GM21360 (cell line): ENCODE measurements at regions not wholly inside any gene's neighbourhood (a gene's known extent, or its start where the extent isn't known, plus 50 kb on each side); places are given as distances from the start of the nearest gene placed in this dataset.

Experiments
- ATAC-seq: cut with Tn5 transposase; IDR thresholded peaks from one replicate; pipeline ENCODE4 v1.9.1; 2021; ENCODE audit warnings: mild to moderate bottlenecking, moderate library complexity; ENCODE audit not compliant: unreplicated experiment

DNA sequence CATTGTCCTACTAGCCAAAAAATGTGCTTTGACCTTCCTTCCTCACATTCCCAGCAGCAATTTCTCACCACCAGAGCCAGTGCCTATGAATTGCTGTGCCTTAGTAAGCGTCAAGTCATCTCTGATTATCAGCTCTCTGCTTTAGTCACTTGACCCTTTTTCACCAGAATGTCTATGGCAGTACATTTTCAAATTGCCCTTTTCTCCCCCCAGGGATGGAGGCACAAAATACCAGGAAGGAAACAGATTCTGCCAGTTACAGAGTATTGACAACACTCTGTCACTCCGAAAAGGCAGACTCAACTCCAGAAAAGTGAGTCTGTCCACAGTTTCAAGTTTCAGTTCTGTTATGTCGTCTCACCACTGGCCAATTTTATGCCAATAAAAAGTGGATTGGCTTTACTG, 167.4 kb downstream of the TNFSF18 start:
- no peak for ATAC-seq

DNA sequence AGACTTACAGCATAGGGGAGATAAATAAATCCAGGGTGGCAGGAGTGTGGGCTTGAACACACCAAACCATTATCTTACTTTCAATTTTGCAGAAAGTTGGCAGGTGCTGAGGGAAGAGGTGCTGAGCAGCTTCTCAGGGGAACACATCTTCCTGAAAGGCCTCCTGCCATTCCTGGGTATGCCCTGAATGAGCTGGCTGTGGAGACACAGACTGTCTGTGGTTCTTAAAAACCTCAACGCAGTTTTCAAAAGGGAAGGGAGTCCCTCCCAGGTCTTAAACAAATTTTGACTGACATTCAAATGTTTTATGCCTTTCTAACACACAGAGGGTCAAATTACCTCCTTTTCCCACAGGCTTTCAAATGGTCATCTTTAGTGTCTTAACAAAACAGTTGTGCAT, 166.9 kb downstream of the TNFSF18 start:
- ATAC-seq, result no peak

DNA sequence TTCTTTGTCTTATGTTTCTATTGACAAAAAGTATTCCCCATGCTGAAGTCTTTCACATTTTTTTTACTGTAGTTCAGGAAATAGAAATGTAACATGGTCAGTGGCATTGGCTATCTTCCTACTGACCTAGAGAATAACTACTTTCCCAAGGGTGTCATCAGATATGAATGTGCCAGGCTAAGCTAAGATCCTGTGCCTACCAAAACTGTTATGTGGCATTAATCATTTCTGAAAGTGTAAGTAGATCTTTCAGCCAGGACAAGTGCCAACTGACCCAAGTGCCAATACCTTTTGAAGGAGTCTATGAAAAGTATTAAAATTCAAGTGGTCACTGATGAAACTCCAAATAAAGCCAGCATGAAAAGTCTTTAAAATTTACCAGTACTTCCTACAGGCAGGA, 165.3 kb downstream of the TNFSF18 start:
- ATAC-seq, result no peak

DNA sequence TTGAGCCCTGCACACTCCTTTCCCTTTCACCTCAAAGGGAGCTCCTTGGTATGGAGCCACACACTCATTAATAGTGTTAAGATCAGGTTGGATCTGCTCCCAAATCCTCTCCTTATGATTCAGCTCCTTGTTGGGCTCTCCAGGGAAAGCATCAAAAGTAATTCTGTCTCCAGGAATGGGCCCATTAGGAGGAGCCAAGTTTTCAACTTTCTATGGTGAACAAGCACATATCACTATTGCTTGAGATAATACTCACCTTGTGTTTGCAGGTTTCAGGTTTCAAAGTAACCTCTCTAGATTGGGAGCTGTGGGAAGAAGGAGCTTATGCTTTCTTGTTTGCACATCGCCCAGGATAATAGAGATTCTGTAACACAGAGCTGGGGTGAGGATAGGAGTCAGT, 164.8 kb downstream of the TNFSF18 start:
- no peak for ATAC-seq

DNA sequence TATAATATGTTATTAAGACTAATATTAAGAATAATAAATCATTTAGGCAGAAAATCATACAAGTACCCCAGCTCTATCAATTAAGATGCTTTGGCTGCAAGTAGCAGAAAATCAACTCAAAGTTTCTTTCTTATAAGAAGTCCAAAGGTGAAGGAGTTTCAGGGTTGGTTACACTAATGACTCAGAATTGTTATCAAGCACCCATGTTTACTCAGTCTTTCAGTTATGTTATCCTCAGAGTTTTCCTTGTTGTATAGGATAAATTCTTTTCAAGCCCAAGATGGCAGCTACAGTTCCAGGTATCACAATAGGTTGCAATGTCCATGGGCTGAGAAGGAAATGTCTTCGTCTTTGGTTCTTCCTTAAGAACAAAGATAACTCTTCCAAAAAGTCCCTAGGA, 163.6 kb downstream of the TNFSF18 start:
- ATAC-seq, result no peak

DNA sequence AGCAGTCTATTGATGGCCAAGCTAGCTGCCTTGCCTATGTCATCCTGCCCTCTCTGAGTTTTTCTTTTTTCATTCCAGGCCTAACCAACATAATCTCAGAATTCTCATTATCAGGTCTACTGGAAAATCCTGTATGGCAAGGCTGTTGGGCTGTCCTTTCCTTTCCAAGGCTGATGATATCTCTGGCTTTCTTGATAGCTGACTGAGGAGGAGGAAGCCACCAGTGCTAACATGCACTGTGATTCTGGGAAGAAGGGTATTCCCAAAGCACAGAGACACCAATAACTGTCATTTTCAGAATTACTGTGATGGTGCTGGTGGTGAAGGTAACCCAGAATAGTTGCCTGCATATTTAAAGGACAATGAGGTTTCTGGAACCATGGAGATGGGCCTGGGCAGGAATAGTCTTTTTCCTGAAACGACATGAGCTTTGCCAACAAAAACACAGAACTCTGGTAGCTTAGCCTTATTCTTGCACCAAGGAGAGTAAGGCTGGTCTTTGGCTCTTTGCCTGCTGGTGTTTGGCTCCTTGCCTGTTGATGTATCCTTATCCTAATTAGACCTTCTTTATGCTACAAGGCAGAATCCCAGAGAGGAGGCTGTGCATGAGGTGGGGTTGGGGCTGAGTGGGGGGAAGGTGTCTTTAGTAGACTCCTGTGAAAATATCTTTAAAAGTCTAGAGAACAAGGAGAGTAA, 157.4 kb downstream of the TNFSF18 start:
- no peak for ATAC-seq

DNA sequence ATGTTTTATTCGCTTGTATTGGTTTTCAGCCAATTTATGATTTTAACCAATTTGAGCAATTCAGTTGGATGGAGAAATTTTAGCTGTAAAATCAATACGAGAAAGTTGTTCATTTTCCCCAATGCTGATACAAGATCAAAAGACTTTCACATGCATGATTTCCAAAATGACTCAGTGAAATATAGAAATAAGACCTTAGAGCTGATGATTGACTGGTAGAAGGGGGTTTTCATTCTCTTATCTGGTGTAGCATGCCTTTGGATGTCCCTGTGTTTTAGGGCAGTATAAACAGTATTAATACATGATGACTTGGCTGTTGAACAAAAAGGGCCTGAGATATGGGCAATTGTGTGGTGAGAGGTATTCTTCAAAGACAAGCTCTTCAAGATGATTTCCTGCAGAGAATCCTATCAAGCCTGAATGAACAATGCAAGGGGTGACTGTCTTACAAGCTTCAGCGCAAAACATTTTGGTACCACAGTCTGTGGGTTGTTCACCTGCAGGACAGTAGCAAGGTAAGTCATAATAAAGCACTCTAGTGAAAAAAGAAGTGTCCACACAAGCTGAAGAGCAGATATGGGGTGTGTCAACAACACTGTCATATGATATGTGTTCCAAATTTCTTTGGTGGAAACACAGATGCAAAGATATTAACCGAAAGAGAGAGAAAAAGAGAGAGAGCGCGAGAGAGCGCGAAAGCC, 156.2 kb downstream of the TNFSF18 start:
- no peak for ATAC-seq

DNA sequence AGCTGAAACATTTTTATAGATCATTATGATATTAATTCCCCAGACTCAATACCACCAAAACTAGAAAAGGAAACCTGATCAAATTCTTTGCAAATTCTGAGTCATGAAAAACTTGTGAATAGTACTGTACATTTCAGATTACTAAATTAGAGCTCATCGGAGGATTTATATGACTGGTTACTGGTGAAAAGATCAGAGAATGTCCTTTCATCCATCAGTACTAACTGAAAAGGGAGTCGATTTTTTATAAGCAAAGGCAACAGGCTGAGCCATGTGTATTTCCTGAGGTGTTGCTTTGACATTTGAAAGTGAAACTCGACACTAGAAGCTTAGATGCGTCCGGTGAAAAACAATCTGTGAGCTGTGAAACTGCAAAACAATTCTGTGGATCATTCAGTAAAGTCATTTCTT, 155.7 kb downstream of the TNFSF18 start:
- no peak for ATAC-seq

DNA sequence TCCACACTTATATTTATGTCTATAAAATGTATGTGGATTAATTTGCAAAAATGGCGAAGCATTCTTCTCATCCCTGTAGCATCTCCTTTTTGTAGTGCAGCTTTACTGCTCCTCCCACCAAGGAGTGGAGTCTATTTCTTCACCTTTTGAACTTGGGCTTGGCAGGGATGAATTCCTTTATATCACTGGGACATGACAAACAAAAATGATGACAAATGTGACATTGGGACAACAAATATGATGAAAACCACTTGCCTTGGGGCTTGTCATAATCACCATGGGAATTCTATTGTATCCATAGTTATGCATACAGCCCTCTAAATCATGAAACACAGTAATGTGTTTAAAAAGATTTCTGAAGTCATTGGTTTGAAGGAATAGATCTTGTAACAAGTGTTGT, 155.0 kb downstream of the TNFSF18 start:
- no peak for ATAC-seq

DNA sequence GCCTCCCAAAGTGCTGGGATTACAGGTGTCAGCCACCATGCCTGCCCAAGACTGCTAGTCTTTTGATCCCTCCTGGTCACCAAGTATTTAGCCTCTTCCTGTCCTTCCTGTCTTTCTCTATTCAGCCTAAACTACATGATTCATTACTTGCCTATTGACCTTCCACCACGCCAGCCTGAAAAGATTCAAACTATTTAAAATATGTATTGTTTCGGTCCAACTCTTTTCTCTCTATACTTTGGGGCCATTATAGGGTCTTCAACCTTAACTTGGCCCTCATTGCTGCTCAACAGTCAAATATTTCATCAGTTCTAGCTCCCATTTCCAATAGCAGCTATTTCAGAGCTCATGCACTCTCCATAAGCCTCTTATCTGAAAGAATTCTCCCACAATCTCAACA, 153.0 kb downstream of the TNFSF18 start:
- no peak for ATAC-seq

DNA sequence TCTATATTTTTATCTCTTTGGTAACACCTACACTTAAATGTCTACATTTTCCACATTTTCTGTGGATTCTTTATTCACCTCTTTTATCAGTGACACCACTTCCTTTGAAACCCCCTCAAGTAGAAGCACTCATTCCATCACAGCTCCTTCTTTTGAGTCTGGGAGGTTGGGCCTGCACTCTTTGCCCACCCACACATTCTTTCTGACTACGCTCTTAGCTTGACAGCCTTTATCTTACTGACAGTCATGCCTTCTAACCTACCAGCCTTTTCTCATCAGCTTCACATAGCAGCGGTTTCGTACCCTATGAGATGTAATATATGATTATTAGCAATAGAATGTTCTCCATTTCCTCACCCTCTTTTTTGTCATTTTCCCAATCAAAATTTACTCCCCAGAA, 151.9 kb downstream of the TNFSF18 start:
- ATAC-seq, result no peak

DNA sequence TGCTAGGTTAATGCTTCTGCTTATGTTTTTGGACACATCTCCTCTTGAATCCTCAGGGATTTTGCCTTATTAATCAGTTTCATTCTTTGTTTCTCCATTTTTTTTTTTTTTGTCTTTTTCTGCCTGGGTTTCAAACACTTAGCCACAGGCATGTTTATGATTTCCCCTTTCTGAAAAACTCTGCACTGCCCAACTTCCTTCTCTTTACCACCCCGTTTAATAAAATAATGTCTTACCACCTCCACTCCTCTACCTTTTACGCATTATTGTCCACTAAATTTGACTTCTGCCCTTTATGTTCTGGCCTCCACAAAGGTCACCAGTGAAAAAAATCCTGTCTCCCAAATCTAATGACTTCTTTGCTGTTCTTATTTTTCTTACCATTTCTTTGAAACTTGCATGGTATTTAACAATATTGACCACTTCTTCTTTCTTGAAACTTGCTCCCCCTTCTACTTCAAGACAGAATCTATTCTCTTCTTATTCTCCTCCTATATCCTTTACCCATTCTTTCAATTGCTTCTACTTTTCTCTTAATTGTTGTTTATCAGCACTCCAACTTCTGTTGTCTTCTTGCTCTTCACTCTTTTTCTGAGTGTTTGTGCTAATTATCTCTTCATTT, 150.3 kb downstream of the TNFSF18 start:
- no peak for ATAC-seq

DNA sequence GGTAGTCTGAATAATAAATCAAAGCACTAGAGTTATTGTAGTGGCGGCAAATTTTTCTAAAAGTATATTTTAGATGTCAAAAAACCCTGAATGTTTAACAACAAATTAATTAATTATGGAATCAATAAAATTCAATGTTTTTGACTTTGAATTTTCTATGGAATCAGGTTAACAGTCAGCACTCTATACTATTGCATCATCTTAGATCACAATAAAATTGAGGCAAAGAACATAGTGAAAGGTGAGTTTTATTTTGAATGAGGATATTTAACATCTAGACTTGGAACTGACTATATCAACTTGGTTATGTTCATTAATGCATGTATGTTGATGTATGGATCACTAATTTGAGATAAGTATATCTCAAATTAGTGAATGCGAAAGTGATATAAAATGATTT, 148.5 kb downstream of the TNFSF18 start:
- ATAC-seq, result no peak

DNA sequence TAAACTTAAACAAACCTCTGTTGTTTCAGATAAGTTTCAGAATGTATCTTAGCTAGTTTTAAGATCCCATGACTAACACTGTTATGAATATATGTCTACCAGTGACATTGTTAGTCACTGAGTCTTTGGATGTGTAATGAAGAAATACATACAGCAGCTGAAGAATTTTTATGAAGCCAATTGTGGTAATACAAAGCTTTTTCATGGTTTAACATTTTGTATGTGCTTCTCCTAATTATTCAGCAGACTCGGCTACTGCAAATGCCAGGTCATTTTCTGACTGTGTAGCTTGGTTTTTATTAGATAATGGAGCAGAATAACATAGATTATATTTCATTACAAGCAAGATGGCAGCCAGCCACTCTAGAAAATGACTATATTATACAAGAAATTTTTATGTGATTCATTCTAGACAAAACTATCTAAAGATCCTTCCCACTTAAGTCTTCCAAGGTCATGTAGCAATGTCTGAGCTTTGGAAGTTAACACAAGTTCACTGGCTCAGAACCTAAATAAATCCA, 147.8 kb downstream of the TNFSF18 start:
- no peak for ATAC-seq

DNA sequence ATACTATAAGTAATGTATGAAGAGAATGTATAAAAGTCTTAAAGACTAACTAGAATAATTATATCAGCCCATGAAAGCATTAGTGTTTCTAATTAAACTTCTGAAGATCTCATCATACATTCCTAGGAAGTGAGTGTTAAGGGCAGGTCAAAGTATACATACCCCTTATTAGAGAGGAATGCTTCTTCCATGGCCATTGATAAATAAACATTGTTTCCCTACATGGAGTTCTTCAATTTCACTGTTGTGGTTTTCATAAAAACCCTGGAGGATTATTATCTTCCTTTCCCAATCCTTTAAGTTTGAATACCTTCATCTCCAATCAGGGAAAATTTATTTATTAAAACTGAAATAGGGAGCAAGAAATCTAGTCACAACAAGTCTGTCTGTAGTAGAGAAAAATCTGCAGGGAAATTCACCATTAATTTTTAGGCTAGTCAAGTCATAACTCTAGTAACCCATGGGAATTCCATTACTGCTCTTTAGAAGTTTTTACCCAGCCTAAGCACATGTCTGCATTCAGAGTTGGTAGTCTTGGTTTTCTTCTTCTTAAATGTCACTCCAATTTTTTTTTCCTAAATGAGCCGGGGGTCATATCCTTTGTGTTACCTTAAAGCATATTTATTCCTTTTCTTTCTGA, 147.0 kb downstream of the TNFSF18 start:
- no peak for ATAC-seq

DNA sequence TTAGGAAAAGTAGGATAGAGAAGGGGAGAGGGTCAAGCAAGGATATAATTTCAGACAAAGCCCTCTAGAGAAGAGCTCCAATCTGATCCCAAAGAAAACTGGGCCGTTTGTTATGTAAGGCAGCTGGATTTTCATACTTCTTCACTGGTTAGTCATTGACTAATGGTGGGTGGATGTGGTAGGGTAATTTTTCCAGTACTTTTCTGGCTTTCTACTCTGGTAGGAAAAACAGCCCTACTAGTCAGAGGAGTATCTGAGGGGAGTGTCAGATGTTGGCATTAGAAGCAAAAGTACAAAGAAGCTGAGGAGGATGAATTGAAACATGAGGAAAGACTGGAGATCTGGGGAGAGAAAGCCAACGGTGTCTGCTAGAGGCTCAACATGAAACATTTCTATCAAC, 145.3 kb downstream of the TNFSF18 start:
- no peak for ATAC-seq

DNA sequence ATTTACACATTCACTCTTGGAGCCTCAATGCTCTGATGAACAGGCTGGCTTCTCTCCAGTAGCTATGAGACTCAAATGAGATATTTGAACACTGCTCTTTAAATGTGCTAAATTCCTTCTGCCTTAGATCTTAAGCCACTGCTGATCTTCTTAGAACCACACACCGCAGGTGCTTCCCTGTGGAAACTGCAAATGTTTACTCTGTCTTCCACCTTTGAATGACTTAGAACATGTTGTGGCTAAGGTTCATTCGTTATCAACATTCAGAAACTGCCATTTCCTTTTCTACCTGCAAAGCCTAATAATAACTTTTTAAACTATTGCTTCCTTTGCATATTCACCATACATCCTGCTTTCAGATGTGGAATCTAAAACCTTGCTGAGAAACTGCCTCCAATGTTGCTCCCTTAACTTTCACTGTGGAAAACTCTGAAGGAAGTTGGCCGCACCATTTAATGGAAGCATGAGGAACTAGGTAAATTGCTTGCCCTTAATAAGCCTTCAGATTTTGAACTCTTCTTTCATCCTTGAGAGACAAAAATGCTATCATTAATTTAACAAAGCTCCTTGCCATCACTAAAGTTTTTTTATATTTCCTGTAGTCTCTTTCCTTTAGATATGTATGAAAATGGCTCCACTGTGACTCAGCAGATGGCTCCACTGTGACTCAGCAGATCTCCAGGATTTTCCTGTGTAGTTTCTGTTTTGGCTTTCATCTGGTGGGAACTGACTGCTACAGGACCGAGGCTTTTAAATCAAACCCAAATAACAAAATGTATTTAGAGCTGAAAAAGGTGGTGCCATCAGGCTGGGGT, 143.8 kb downstream of the TNFSF18 start:
- no peak for ATAC-seq

DNA sequence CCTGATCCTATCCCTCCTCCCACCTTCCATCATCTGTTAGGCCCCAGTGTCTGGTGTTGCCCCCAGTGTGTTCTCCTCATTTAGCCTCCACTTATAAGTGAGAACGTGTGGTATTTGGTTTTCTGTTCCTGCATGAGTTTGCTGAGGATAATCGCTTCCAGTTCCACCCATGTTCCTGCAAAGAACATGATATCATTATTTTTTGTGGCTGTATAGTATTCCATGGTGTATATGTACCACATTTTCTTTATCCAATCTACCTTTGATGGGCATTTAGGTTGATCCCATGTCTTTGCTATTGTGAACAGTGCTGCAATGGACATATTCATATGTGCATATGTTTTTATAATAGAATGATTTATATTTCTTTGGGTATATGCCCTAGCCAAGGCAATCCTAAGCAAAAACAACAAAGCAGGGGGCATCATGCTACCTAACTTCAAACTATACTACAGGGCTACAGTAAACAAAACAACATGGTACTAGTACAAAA, 142.9 kb downstream of the TNFSF18 start:
- no peak for ATAC-seq

DNA sequence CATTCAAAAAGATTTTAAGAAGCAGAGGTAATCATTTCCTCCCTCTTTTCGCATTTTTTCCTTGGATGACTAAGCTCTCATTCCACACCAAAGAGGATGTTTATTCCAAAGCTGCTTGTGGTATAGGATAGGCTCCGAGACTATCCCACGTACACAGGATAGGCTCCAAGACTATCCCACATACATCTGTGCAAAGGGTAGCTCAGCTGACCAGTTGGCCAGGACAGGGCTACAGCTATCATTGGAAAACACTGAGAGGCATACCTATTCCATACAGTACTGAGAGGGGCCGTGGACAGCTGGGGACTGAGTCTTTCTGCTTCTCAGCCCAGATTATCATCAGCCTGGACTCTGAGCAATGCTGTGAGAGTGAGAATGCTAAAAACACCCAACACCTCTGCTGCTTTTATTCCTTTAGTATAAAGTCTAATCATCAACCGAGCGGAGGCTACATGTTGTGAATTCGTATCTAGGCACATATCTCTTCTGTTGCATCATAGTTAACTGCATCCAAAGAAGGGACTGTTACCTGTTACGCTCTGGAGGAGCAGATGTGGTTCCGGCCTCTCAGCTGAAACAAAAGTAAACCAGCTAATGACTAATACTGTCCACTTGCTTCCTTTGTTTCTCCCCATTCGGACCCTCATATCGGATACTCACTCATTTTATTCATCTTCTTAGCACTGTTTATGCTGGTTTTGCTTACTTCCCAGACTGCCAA, 141.0 kb downstream of the TNFSF18 start:
- ATAC-seq, result no peak

DNA sequence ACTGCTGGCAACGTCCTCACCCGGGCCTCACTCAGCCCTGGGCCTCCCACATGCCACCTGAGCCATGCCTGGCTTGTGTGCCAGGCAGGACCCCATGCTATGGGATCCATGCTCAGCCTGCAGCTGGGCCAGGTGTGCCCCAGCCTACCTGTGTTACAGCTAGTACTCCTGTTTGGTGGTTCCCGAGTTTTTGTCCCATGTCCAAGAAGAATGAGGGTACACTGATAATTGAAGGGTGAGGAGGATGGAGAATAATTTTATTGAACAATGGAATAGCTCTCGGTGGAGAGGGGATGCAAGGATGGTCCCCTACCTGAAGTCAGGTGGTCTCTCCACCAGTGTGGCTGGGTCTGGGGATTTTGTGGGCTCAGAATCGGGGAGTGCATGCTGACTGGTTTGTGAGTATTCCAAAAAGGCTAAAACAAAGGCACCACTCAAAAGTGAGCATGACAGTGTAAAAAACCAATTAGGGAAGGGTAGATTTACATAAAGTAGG, 137.9 kb downstream of the TNFSF18 start:
- ATAC-seq, result no peak
